ENCODE measurements at regions not wholly inside any gene's neighbourhood (a gene's known extent, or its start where the extent isn't known, plus 50 kb on each side); places are given as distances from the start of the nearest gene placed in this dataset.
"Not testable (repeated sequence)": the region's sequence is repeated elsewhere in the genome, so short reads cannot be mapped to it uniquely, and the experiment has no call there.

DNA sequence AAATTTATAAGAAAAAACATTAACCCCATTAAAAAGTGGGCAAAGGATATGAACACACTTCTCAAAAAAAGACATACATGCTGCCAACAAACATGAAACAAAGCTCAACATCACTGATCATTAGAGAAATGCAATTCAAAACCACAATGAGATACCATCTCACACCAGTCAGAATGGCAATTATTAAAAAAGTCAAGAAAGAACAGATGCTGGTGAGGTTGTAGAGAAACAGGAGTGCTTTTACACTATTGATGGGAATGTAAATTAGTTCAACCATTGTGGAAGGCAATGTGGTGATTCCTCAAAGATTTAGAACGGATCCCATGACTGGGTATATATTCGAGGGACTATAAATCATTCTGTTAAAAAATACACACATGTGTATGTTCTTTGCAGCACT, 1665.5 kb downstream of the BRINP3 start:
- TF ChIP-seq CTCF (IDR thresholded peaks at IDR 0.05); ZFX (IDR thresholded peaks at IDR 0.05; ENCODE audit: borderline replicate concordance): not testable (repeated sequence)

Measured in 22Rv1 (cell line).